ENCODE measurements at regions not wholly inside any gene's neighbourhood (a gene's known extent, or its start where the extent isn't known, plus 50 kb on each side); places are given as distances from the start of the nearest gene placed in this dataset.

DNA sequence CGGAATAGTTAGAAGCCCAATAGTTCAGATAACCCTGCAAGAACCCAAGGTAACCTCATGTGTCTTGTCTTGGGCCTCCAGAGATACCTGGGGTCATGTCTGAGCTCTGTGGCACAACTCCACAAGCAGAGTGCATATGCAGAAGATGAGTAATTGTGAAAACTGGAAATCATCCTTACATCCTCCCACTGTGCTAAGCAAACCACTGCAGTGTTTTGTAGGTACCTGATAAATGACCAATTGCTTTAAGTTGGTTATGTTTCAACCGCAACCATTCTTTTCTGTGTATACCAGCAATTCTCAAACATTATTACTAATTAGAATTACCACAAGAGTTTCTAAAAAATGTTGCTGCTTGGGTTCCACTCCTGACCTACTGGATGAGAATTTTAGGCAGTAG is 73.2 kb downstream of the CBLL2 start:
- DNase-seq (ENCODE audit: low read depth) (peak; percentile 12), FAIRE-seq (no peak)
- H3K36me3 ChIP-seq (ENCODE audit: control insufficient read depth, insufficient read depth, low read length), result no peaks in the 10 kb centered on the region
- TF ChIP-seq, protein P1, sequence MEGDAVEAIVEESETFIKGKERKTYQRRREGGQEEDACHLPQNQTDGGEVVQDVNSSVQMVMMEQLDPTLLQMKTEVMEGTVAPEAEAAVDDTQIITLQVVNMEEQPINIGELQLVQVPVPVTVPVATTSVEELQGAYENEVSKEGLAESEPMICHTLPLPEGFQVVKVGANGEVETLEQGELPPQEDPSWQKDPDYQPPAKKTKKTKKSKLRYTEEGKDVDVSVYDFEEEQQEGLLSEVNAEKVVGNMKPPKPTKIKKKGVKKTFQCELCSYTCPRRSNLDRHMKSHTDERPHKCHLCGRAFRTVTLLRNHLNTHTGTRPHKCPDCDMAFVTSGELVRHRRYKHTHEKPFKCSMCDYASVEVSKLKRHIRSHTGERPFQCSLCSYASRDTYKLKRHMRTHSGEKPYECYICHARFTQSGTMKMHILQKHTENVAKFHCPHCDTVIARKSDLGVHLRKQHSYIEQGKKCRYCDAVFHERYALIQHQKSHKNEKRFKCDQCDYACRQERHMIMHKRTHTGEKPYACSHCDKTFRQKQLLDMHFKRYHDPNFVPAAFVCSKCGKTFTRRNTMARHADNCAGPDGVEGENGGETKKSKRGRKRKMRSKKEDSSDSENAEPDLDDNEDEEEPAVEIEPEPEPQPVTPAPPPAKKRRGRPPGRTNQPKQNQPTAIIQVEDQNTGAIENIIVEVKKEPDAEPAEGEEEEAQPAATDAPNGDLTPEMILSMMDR (IDR thresholded peaks at IDR 0.05; ENCODE audit: insufficient read depth, low read length, severe bottlenecking), result no peak
- no peaks in the 10 kb centered on the region for H3K27me3 ChIP-seq (ENCODE audit: control insufficient read depth, insufficient read depth, low read length)
- H3K4me3 ChIP-seq (ENCODE audit: low read depth, low read length), result no peak overlapping the region

DNA sequence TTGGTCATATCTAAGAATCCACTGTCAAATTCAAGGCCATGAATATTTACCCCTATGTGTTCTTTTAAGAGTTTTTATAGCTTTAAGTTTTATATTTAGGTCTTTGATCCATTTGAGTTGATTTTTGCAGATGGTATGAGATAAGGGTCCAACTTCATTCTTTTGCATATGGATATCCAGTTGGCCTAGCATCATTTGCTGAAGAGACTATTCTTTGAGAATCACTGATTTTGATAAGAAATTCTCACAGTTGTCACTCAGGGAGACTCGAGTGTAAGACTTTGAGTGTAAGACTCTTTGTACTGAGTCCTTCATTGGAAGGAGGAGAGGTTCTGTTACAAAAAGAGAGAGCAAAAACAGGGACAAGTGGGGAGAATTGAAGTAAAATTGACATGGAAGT is 74.8 kb downstream of the CBLL2 start:
- H3K36me3 ChIP-seq (ENCODE audit: control insufficient read depth, insufficient read depth, low read length), result no peaks in the 10 kb centered on the region
- TF ChIP-seq, protein P1 (IDR thresholded peaks at IDR 0.05; ENCODE audit: insufficient read depth, low read length, severe bottlenecking), result no peak
- H3K4me3 ChIP-seq (ENCODE audit: low read depth, low read length), result no peak overlapping the region
- DNase-seq (ENCODE audit: low read depth) (no peak), FAIRE-seq (no peak)
- no peaks in the 10 kb centered on the region for H3K27me3 ChIP-seq (ENCODE audit: control insufficient read depth, insufficient read depth, low read length)

DNA sequence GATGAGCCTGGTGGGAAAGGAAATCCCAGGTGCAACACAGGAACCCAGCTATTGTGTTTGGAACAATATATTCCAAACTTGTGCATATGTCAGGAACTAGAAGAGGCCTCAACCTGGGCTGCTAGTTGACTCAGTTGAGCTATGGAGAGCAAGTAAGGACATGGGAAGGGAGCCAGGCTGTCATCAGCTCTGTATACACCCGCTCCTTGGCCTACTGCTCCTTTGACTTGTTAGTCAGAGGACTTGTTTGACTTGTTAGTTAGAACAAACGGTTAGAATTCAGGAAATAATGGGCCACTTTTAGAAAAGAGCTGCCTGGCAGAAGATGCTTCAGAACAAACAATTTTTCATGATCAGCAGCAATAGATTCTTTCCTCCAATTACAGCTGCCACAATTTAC is 76.4 kb downstream of the CBLL2 start:
- H3K36me3 ChIP-seq (ENCODE audit: control insufficient read depth, insufficient read depth, low read length), result no peaks in the 10 kb centered on the region
- no peak overlapping the region for H3K4me3 ChIP-seq (ENCODE audit: low read depth, low read length)
- DNase-seq (ENCODE audit: low read depth) (peak; percentile 73), FAIRE-seq (peak; percentile 62)
- TF ChIP-seq, protein P1 (IDR thresholded peaks at IDR 0.05; ENCODE audit: insufficient read depth, low read length, severe bottlenecking), result no peak
- H3K27me3 ChIP-seq (ENCODE audit: control insufficient read depth, insufficient read depth, low read length), result no peaks in the 10 kb centered on the region

DNA sequence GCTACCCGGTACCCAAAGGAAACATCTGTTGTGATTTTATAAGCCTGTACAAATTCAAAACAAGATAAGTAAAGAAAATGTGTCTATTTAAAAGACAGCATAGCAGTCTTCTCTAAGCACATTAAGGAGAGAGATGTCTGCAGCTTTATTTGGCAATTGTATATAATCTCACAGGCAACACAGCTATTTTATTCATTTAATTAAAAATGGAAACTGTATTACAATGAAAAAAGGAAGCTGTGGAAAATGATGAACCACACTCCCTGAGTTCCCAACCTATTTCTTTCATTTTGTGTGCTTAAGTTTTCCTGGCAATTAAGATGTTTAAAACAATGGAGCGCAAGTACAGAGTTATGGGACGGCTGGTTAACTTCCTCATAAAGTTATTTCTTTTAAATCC is 78.4 kb downstream of the CBLL2 start:
- no peak for DNase-seq (ENCODE audit: low read depth)
- FAIRE-seq, result no peak
- no peaks in the 10 kb centered on the region for H3K27me3 ChIP-seq (ENCODE audit: control insufficient read depth, insufficient read depth, low read length)
- H3K4me3 ChIP-seq (ENCODE audit: low read depth, low read length), result no peak overlapping the region
- TF ChIP-seq, protein P1 (IDR thresholded peaks at IDR 0.05; ENCODE audit: insufficient read depth, low read length, severe bottlenecking), result no peak
- no peaks in the 10 kb centered on the region for H3K36me3 ChIP-seq (ENCODE audit: control insufficient read depth, insufficient read depth, low read length)

DNA sequence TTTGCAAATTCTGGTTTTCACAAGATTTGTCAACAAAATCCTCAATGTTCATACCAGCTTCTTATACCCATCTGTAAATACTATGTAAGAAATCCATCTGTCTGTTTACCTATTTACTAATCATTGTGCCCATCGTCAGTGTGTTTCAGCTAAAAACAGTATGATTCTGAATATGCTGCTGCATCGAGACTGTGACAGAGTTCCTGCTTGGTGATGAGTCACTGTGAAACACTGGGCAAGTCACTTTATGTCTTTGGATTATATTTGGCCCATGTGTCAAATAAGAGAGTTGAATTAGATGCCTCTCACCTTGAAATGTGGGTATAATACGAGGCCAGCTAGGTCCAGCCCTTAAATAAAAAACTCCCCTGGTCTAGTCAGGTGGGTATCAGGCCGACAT is 79.3 kb downstream of the CBLL2 start:
- Histone ChIP-seq H3K36me3 (ENCODE audit: control insufficient read depth, insufficient read depth, low read length) (no peaks in the 10 kb centered on the region), H3K27me3 (ENCODE audit: control insufficient read depth, insufficient read depth, low read length) (no peaks in the 10 kb centered on the region), H3K4me3 (ENCODE audit: low read depth, low read length) (no peak overlapping the region)
- DNase-seq (ENCODE audit: low read depth), result peak; percentile 56
- FAIRE-seq, result no peak
- TF ChIP-seq, protein P1 (IDR thresholded peaks at IDR 0.05; ENCODE audit: insufficient read depth, low read length, severe bottlenecking), result no peak

DNA sequence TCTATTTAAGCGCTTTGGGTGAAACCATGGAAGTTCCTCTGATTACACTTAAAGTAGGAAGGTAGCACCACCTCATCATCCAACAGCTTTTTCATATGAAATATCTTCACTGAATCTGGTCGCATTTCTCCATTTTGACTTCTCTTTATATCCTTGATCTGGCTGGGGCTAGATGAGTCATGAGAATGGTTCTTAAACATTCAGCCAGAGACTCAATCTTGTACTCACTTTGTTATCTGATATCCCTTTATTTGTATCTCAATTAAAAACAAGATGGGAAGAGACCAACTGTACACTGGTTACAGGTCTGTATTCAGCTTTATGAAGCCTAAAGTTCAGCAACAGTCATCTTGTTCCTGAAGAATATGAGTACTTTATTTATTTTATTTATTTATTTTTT is 84.9 kb downstream of the CBLL2 start:
- H3K27me3 ChIP-seq (ENCODE audit: control insufficient read depth, insufficient read depth, low read length), result no peaks in the 10 kb centered on the region
- no peak for DNase-seq (ENCODE audit: low read depth)
- H3K36me3 ChIP-seq (ENCODE audit: control insufficient read depth, insufficient read depth, low read length), result no peaks in the 10 kb centered on the region
- TF ChIP-seq, protein P1 (IDR thresholded peaks at IDR 0.05; ENCODE audit: insufficient read depth, low read length, severe bottlenecking), result no peak
- H3K4me3 ChIP-seq (ENCODE audit: low read depth, low read length), result no peak overlapping the region
- FAIRE-seq, result no peak

All from bronchial epithelial cell (primary cell).